Cardiac septum (tissue), 1 donor: ENCODE measurements at regions not wholly inside any gene's neighbourhood (a gene's known extent, or its start where the extent isn't known, plus 50 kb on each side); places are given as distances from the start of the nearest gene placed in this dataset.
"Not testable (repeated sequence)": the region's sequence is repeated elsewhere in the genome, so short reads cannot be mapped to it uniquely, and the experiment has no call there.

Experiments
- DNase-seq: peaks from one replicate; pipeline ENCODE4 v3.0.0-alpha.2; 2020; ENCODE audit warnings: low spot score
- intact Hi-C: fragments of 100-400 bp; cut with DNase I; formaldehyde crosslinking; loops from one replicate; pipeline ENCODE4 v1.14.0; 2022
- donor health status: DM: no; HTN: no; CAD: no.

GRCh38 chr5:26434688-26435087, 603.7 kb downstream of the CDH9 start:
- DNase-seq, result no peak
- intact Hi-C loops, result no loop called here

- no peak for DNase-seq
- intact Hi-C loops, result no loop called here
Measured at GRCh38 chr5:26432386-26432785, 606.0 kb downstream of the CDH9 start.

GRCh38 chr5:26430323-26430722, 608.1 kb downstream of the CDH9 start:
- DNase-seq, result no peak
- intact Hi-C loops, result no loop called here

- no peak for DNase-seq
- intact Hi-C loops, result no loop called here
Measured at GRCh38 chr5:26427281-26427680, 611.1 kb downstream of the CDH9 start.

- intact Hi-C loops, result no loop called here
- DNase-seq, result no peak
Measured at GRCh38 chr5:26419987-26420386, 618.4 kb downstream of the CDH9 start.

- intact Hi-C loops, result no loop called here
- no peak for DNase-seq
Measured at GRCh38 chr5:26416911-26417310, 621.5 kb downstream of the CDH9 start.

- no peak for DNase-seq
- intact Hi-C loops, result no loop called here
Measured at GRCh38 chr5:26415987-26416779, 622.2 kb downstream of the CDH9 start.

GRCh38 chr5:26390608-26391007, 647.8 kb downstream of the CDH9 start:
- intact Hi-C loops, result no loop called here
- DNase-seq, result no peak

GRCh38 chr5:26388976-26389375, 649.4 kb downstream of the CDH9 start:
- intact Hi-C loops, result no loop called here

GRCh38 chr5:26386532-26386931, 651.9 kb downstream of the CDH9 start:
- intact Hi-C loops, result no loop called here
- no peak for DNase-seq

More at GRCh38 chr5:26388976-26389375, 649.4 kb downstream of the CDH9 start:
- no peak for DNase-seq

GRCh38 chr5:26364624-26365023, 673.8 kb downstream of the CDH9 start:
- DNase-seq, intact Hi-C loops: not testable (repeated sequence)

- intact Hi-C loops, result no loop called here
Measured at GRCh38 chr5:26343801-26344325, 694.5 kb downstream of the CDH9 start.

GRCh38 chr5:26339576-26339975, 698.8 kb downstream of the CDH9 start:
- no peak for DNase-seq
- intact Hi-C loops, result no loop called here

More at GRCh38 chr5:26343801-26344325, 694.5 kb downstream of the CDH9 start:
- DNase-seq, result no peak

- intact Hi-C loops, result no loop called here
- DNase-seq, result no peak
Measured at GRCh38 chr5:26329562-26330189, 708.7 kb downstream of the CDH9 start.

GRCh38 chr5:26326153-26326759, 712.1 kb downstream of the CDH9 start:
- DNase-seq, result peak; percentile 75
- intact Hi-C loops, result no loop called here

GRCh38 chr5:26325432-26325831, 713.0 kb downstream of the CDH9 start:
- DNase-seq, intact Hi-C loops: not testable (repeated sequence)

- intact Hi-C loops, DNase-seq: not testable (repeated sequence)
Measured at GRCh38 chr5:26324273-26324895, 714.0 kb downstream of the CDH9 start.

GRCh38 chr5:26323794-26324193, 714.6 kb downstream of the CDH9 start:
- intact Hi-C loops, result no loop called here
- peak; percentile 74 for DNase-seq

- no peak for DNase-seq
- intact Hi-C loops, result no loop called here
Measured at GRCh38 chr5:26321278-26321677, 717.1 kb downstream of the CDH9 start.

- no peak for DNase-seq
- intact Hi-C loops, result no loop called here
Measured at GRCh38 chr5:26310415-26310814, 728.0 kb downstream of the CDH9 start.
